Dedifferentiated amniotic fluid mesenchymal stem cell (primary cell): ENCODE measurements at regions not wholly inside any gene's neighbourhood (a gene's known extent, or its start where the extent isn't known, plus 50 kb on each side); places are given as distances from the start of the nearest gene placed in this dataset.

Experiments used
- DNase-seq: peaks from one replicate; pipeline ENCODE4 v3.0.0-alpha.2; 2016; ENCODE audit errors: extremely low spot score

DNA sequence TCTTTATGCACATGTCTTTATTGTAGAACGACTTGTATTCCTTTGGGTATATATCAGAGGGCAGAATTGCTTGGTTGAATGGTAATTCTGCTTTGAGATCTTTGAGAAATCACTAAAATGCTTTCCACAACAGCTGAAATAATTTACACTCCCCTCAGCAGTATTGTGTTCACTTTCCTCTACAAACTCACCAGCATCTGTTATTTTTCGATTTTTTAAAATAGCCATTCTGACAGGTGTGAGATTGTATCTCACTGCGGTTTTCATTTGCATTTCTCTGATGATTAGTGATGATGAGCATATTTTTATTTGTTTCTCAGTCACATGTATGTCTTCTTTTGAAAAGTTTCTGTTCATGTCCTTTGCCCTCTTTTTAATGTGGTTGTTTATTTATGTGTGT is 459.8 kb downstream of the PABPC4L start:
- DNase-seq = no peak

DNA sequence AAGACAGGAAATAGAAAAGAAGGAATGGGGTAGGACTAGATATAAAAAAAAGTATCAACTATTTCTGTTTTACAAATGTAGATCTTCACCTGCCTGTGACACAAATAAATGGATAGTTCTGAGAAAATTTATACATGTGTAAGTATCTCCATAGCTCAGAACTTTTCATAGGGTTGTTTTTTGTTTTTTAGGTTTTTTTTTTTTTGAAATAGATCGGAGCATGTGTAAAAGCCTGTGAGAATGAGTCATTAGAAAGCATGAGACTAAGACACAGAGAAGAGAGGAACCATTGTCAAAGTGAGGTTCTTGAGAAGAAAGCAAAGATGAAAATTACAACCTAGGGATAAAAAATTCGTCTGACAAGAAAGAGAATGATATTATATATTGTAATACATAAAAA is 481.6 kb downstream of the PABPC4L start:
- DNase-seq = no peak

DNA sequence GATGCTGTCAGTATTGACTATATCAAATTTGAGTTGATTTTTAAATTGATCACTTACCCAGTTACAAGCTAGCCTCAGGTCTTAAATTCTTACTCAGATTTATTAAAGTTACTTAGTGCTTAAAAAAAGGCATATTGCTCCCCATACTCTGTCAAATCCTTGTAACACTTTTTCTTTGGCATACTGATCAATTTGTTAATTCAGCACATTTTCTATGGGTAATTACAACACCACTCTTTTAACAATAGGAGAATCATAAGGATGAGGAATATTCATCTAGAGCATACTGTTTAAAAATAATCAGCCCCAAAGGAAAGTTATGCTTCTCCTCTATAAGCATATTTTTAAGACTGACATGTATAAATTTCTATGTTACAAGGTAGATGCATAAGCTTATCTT is 482.5 kb downstream of the PABPC4L start:
- DNase-seq = no peak

DNA sequence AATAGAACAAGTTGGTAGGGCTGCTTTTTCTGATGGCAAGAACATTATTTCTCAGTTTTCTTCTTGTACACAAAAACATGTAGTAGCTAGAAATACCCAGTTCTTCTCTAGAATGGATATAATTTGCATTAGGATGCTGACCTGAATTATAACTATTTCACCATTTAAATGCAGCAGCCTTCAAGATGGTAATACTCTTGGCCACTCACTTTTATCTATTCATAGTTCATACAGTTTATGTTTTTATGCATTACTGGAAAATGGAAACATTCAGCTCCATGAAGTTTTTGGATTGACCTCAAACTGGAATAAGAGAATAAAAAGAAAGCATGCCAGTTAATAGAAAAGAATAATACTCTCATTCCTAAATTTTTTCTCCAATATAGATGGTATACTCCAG is 487.4 kb downstream of the PABPC4L start:
- no peak for DNase-seq

DNA sequence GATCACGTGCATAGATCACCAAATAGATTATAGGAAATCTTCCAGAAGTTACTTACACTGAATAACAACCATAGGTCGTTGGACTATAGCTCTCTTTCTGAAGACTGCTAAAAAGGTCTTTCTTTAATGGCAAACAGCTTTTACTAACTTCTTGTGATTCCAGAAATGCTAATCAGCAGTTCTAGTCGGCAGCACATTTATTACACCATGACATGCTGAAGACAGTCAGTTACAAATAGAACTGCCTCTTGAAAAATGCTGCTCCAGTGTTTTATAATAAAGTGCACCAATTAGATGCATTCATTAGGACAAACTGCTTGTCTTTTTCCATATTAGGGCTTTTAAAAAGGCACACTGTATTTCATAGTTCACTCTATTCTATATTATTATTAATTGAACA is 488.2 kb downstream of the PABPC4L start:
- DNase-seq = no peak

DNA sequence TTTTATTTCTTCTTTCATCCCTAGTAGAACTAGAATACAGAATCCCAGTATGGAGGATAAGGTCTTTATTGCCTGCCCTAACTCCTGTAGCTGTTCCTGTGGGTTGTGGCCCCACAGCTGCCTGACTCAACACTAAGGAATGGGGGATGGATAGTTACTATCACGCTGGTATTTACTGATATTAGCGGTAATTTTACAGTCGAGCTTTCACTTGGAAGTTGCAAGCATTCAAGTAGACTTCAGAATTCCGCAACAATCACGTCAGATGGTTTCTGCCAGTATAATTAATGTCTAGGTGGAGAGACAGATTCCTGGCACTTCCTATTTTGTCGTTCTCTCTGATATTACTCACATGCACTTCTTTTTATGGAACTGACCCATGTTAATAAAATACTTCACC is 489.8 kb downstream of the PABPC4L start:
- DNase-seq = no peak

DNA sequence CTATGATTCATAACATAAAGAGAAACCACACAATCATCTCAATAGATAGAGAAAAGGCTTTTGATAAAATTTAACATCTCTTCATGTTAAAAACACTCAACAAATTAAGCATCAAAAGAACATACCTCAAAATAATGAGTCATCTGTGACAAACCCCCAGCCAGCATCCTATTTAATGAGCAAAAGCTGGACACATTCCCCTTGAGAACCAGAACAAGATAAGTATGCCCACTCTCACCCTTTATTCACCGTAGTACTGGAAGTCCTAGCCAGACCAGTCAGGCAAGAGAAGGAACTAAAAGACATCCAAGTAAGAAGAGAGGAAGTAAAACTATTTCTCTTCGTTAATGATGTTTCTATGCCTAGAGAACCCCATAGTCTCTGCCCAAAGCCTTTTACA is 507.2 kb downstream of the PABPC4L start:
- DNase-seq = no peak

DNA sequence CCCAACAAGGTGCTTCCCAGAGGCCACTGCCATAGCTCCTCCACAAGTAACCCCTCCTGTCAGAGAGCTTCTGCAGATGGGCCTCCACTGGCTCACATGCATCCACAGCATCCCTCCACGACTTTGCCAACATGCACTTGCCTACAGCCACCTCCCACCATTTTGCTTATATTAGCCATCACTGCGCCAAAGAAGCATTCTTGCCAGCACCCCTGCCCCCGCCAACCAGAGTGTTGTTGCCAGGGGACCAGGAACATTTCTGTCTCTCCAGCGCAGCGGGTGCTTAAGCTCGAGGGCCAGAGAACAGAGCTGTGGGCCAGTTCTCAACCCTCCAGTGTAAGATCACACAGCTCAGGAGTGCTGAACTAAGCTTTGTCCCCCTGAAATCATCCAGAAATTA is 517.6 kb downstream of the PABPC4L start:
- no peak for DNase-seq

DNA sequence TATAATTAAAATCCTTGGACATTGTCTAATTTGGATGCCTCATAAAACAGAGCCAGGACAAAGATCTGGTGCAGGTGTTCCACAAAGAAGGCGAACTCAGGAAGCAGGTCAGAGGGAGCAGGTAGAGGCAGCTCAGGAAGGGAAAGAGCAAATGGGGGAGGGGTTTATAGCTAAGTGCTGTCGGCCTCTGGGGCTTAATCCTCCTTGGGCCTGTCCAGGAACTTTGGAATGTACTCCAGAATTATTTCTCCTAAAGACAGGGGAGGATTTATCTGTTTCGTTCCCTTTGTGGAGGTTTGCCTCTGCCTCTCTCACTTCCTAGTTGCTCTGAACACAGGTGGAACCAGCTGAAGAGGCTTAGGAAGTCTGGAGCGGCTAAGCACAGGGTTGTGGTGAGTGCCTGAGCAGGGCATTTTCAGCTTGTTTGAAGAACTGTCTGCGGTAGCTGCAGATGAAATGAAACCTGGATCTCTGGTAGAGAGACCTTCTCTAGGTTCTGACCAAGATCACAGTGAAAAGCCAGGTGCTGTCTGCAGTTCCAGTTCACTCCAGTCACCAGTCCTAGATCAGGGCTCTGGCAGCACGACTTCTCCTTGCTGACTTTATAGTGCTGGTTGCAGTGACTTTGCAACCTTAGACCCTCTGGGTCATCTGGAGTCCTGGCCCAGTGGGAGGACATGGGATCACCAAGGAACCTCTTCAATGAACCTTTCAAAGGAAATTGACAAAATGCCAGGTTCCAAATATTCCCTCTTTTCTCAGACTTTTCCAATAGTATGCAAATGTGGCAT is 519.2 kb downstream of the PCDH10 start:
- DNase-seq = no peak

DNA sequence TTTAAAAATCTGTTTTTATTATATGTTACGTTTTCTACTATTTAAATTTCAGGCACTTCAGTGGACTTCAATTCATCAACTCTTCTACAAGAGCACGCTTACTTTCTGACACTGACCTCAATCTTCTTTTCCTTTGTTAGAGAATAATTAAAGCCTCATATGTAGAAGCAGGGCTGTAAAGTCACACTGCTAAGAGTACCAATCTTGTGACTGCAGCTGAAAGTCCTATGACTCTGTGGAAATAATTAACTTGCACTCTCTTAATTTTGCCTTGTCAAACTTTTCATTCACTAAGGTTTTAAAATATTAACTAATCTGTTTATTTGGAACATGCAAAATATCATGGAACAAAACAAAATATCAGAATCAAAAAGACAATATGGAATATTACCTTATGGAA is 498.1 kb downstream of the PCDH10 start:
- no peak for DNase-seq

DNA sequence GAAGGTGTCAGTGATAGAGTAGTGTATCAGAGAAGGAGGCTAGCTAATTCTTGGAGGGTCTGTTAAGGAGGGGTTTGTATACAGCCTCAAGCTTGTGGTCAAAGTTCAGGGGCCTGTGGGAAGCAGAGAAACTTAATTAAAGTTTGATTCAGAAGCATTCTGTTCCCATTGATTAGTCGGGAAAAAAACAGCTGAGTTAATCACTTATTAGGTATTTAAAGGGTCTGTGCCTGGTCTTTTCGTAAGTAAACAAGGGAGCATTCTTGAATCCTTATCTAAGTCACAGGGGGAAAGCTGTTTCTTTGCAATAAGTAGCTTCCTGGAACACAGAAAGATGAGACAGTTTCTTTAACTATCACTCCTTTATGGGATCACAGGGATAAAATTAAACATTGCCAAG is 492.1 kb downstream of the PCDH10 start:
- DNase-seq = no peak

DNA sequence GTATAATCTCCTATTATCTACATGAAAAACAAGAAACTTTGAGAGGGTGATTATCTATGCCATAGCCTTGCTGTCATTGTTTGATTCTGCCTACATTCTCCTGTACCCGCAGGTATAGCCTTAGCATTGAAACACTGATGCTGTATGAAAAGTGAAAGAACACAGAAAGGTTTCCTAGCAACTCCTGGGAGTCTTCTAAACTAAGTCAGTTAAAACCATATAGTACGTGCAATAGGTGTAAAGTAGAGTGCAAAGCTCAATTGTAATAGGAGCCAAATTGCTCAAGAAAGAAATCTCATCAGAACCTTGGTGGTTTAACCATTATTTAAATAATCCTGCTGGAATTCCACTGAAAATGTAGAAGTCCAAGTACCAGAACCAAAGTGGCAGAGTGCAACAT is 489.7 kb downstream of the PCDH10 start:
- no peak for DNase-seq

DNA sequence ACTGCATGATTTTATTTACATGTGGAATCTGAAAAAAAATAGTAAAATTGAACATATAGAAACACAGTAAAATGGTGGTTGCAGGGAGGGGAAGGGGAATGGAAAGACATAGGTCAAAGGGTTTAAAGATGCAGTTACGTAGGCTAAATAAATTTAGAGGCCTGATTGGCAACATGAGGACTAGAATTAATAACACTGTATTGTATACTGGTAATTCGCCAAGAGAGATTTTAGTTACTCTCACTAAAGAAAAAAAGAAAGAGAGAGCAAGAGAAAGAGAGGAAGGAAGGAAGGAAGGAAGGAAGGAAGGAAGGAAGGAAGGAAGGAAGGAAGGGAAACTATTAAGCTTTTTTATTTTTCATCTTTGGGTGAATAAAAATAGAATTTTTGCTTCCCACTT is 488.1 kb downstream of the PCDH10 start:
- DNase-seq = no peak

DNA sequence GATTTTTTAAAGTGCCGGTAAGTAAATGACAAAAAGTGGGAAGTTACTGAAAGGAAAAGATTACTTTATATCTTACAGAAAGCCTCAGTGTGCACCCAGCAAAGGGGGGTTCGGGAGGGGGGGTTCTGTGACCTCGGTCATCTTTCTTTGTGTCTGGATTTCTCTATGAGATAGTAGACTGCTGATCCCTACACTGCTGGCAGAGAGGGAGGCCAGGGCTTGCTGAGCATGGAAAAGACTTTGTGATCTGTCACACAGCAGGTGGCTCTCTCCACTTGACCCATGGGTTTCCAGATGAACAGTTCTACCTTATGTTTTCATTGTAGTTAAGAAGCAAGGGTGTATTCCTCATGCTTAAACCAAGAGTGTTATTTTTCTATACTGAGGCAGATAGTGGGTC is 475.6 kb downstream of the PCDH10 start:
- no peak for DNase-seq

DNA sequence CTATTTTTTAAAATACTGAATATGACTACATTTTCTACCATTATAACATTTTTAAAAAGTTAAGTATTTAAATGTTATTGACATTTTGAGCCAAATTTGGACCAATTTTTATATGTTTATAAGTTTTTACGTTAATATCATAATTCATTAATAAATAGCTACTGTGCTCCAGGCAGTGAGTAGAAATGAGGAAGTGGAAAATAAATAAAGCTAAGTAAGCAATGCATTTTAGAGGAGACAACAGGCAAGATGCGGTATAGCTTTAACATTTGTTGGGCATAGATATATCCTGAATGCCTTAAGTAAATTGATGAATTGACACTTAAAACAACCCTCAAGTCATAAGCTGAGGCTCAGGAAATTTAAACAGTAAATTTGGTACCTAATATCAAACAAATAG is 474.8 kb downstream of the PCDH10 start:
- DNase-seq = no peak

DNA sequence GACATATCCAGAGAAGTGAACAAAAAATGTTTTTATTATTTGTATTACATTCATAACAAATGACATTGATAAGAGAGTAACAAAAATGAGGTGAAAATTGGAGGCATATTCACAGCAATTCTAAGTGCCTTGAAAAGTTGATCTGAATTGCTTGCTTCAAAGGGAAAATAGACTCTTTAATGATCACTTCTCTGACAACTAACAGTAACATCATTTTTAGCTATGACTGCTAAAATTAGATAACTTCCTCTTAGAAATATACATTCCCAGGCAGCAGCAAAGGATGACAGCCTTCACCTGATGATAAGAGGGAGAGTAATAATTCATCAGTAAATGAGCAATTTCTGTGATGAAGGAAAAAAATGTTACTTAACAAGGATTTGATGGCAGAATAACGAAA is 472.5 kb downstream of the PCDH10 start:
- no peak for DNase-seq

DNA sequence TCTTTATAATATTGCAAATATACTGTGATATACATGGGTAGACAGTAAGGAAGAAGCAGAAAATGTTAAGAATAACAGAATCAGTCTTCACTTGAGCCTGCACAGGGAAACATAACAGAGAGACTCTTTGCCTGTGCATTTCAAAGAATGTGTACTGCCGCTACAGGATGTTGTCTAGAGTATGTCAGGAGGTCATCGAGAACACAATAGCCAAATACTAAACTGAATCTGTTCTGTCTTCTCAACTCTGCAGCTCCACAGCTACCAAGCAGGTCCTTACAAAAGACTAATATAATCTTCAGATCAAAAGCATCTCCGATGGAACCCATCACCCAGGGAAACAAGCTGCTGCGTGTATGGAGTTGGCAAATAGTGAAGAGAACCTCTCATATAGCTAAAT is 471.5 kb downstream of the PCDH10 start:
- no peak for DNase-seq

DNA sequence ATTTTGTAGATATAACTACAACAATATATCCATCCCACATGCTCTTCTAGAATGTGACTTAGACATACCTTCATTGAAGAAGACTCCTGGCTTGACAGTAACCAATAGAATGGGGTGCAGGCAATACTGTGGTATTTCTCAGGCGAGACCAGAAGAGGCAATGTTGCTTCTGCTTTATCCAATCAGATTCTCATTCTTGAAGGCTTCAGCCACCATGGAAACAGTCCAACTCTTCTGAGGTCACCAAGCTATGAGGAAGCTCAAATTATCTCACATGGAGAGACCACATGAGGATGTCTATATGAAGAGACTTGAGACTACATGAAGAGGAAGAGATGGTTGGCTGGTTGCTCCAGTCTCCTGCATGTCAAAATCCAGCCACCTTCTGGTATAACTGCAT is 469.9 kb downstream of the PCDH10 start:
- DNase-seq = no peak

DNA sequence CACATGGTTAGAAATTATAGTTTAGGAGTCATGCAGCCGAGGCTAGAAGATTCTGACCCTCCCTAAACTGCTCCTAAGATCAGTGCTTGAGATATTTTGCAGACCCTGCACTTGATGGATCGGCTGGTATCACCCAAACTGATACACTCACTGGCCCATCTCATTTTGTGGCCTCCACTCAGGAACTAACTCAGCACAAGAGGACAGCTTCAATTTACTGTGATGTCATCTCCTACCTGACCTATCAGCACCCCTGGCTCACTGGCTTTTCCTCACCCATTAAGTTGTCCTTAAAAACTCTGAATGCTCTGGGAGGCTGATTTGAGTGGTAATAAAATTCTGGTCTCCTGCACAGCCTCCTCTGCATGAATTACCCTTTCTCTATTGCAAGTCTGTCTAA is 450.9 kb downstream of the PCDH10 start:
- DNase-seq = no peak

DNA sequence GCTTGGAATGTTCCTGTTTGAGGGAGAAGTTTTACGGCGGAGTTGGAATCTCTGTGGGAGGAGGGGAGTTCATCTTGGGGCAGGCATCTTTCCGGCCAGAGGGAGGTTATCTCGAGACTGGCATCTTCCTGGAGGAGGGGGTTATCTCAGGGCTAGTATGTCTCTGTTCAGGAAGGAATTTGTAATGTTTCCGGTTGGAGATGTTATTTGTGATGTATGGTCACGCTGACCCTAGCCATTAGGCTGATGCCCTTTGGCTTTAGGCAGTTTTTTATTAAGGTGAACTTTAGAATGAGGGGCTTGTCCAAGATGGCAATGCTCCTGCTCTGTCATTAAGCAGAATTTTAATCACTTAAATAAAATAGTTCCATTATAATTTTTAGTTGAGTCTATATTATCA is 449.7 kb downstream of the PCDH10 start:
- no peak for DNase-seq

DNA sequence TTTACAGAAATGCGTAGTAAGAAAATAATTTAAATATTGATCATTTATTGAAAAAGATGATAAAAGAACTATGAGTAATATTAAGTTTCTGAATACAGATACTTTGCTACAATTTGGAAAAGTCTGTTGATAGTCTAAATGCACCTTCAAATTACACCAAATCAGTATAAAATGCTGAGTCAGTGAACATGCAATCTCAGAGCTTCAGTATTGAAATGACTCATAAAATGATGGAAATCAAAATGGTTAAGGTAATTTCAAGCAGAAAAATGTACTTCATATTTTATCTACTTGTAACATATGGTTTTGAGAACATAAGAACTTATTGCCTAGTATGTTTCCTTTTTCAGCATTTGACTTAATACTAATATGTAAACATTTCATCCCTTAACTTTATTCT is 448.2 kb downstream of the PCDH10 start:
- DNase-seq = no peak

DNA sequence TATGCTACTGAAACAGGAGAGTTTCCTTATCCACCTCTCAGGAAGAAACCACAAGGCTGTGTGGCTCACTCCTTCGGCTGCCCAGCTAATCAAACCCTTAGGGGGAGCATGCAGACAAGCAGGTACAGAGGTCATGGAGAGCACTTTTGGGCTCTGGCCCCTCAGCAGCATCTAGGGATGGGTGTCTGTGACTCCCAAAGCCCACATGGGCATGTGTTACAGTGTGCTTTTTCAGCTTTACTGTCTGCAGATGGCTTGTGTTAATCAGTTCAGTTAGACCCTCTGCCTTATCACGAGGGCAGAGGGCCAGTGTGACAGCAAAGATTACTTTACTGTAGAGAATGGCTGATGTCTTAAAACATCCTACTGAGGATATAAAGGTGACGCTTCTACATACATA is 447.4 kb downstream of the PCDH10 start:
- DNase-seq = no peak

DNA sequence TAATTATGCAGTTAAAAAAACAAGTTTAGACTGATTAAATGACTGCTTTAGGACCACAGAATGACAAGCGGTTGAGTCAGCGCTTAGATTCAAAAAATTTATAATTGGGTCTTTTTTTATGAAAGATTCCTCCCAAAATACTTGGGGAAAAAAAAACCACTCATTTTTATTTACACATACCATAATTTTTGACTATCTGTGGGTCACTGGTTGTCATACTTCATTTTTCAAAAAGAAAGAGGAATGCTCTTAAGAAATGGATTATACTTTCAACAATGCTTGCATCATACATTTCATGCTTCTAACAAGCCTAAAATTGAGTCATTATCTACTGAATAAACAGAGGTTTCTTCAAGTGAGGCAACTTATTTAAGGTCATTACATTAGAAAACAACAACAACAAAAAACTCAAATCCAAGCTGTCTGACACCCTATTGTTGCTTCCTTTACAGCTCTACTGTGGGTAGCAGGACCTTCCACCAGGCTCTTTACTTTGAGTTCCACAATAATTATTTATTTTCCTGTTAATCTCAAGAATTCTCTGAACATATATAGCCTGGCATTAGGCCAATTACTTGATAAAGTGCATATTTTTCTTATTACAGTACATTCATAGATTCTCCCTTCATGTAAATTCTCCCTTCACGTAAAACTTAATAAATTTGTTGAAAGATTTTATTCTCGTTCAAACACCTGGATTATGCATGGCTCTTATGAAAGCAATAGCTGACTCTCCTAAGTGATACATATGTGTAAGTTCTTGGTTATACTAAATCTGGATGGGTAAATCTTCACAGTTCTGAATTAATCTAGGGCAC is 445.5 kb downstream of the PCDH10 start:
- DNase-seq = peak; percentile 93
